OCI-LY7 (cell line): ENCODE measurements at regions not wholly inside any gene's neighbourhood (a gene's known extent, or its start where the extent isn't known, plus 50 kb on each side); places are given as distances from the start of the nearest gene placed in this dataset.

Experiments
- BruUV-seq: library from RNA; stranded (reverse); fragments of 400-500 nt; replicated peaks from 2 replicates; lab custom pipeline; 2021; lab: Mats Ljungman, UMichigan
- CTCF ChIA-PET: fragments of 300-600 bp; sonication (Branson Sonifier 250); formaldehyde crosslinking; loops from one replicate; lab custom pipeline; 2022; ENCODE audit warnings: antibody characterized with exemption; ENCODE audit not compliant: unreplicated experiment; lab: Charles Lee
- POLR2A ChIA-PET: fragments of 300-600 bp; sonication (Branson Sonifier 250); formaldehyde crosslinking; loops from one replicate; lab custom pipeline; 2022; ENCODE audit warnings: antibody characterized with exemption; lab: Charles Lee
- DNase-seq: peaks from one replicate; pipeline ENCODE4 v3.0.0-alpha.2; 2015; ENCODE audit warnings: low spot score
- H2AFZ ChIP-seq: fragments of 200-600 bp; sonication (generic), shearing (Covaris generic); 2 replicates; pipeline ENCODE4 v1.6.1; 2014; ENCODE audit warnings: mild to moderate bottlenecking, antibody characterized with exemption, low read length, moderate library complexity
- H3K27ac ChIP-seq: fragments of 200-600 bp; sonication (generic); 2 replicates; pipeline ENCODE4 v1.5.1; 2014; ENCODE audit warnings: mixed run types, low read depth, mild to moderate bottlenecking, moderate library complexity, low read length, inconsistent platforms; ENCODE audit not compliant: poor library complexity, severe bottlenecking
- H3K36me3 ChIP-seq: fragments of 200-600 bp; sonication (generic); 2 replicates; pipeline ENCODE4 v1.6.1; 2014; ENCODE audit warnings: mild to moderate bottlenecking, antibody characterized with exemption, low read length, moderate library complexity, mixed read lengths; ENCODE audit not compliant: insufficient read depth
- H3K4me1 ChIP-seq: fragments of 200-600 bp; sonication (generic); 2 replicates; pipeline ENCODE4 v1.5.1; 2014; ENCODE audit warnings: mild to moderate bottlenecking, low read length; ENCODE audit not compliant: insufficient read depth, poor library complexity, severe bottlenecking
- H3K4me2 ChIP-seq: fragments of 200-600 bp; sonication (generic); 2 replicates; pipeline ENCODE4 v1.6.1; 2014; ENCODE audit warnings: mild to moderate bottlenecking, low read length
- H3K4me3 ChIP-seq: fragments of 200-600 bp; sonication (generic); 2 replicates; pipeline ENCODE4 v1.5.1; 2014; ENCODE audit warnings: mild to moderate bottlenecking, low read depth, low read length; ENCODE audit not compliant: poor library complexity, severe bottlenecking
- H3K79me2 ChIP-seq: fragments of 200-600 bp; sonication (generic); 2 replicates; pipeline ENCODE4 v1.6.1; 2016; ENCODE audit warnings: low read depth, mild to moderate bottlenecking, low read length, moderate library complexity, mixed read lengths; ENCODE audit not compliant: insufficient read depth
- H3K9me2 ChIP-seq: fragments of 200-600 bp; sonication (generic); 2 replicates; pipeline ENCODE4 v1.6.1; 2016; ENCODE audit warnings: mild to moderate bottlenecking, low read length, mixed read lengths; ENCODE audit not compliant: insufficient read depth
- H3K9me3 ChIP-seq: fragments of 200-600 bp; sonication (generic); 2 replicates; pipeline ENCODE4 v1.6.1; 2014; ENCODE audit warnings: mild to moderate bottlenecking, mixed run types, low read length, mixed read lengths
- H4K20me1 ChIP-seq: fragments of 200-600 bp; sonication (generic); 2 replicates; pipeline ENCODE4 v1.6.1; 2014; ENCODE audit warnings: mild to moderate bottlenecking, antibody characterized with exemption, low read length, moderate library complexity, mixed read lengths; ENCODE audit not compliant: insufficient read depth
- CTCF ChIP-seq: fragments of 200-600 bp; sonication (generic); conservative IDR thresholded peaks from 2 replicates; pipeline ENCODE4 v1.5.1; 2014; ENCODE audit warnings: mild to moderate bottlenecking, antibody characterized with exemption, low read length, moderate library complexity, mixed read lengths
- EZH2phosphoT487 ChIP-seq: fragments of 200-600 bp; sonication (generic); IDR thresholded peaks from 2 replicates; pipeline ENCODE4 v1.6.1; 2018; ENCODE audit warnings: low read depth, borderline replicate concordance, mild to moderate bottlenecking, mixed run types, antibody characterized with exemption, low read length, moderate library complexity, mixed read lengths
- intact Hi-C: fragments of 100-400 bp; cut with micrococcal nuclease; formaldehyde crosslinking; loops from one replicate; pipeline ENCODE4 v1.10.0; 2022; ENCODE audit not compliant: unreplicated experiment

DNA sequence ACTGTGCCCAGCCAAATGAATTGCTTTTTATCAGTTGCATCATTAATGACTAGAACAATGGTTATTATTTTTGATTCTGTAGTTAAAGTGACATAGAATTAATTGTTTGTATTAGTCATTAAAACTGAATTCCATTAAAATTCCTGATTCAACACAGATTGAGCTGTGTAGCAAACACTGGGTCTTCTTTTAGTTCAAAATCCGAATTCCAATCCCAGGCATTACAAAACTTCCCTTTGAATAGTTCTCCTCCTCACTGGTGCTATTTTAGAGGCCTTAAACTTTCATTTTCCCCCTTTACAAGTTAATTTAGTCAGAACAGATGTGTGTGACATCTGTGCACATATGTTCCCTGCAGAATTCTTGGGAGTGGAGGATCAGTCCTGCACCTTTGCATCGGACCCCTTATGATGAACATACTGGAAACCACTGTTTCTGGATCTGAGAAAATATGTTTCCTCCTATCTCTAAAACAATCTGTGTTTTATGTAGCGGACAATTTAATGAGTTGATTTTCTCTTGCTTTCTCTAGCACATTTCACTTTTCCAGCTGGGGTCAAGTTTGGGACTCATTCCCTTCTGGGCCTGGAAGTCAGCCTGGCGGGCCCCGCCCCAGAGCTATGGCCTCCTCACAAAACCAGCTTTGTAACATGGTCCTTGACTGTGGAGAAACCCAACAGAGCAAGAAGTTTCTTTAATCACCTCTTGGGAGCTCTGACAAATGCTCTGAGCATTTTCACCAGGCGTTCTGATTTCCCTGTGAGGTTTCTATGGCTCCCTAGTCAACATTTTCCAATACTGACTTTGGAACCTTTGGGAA lies 87.9 kb upstream of the MAMDC2 start:
- Histone ChIP-seq H3K27ac (no peak overlapping the region), H2AFZ (no peak overlapping the region), H3K4me3 (no peak overlapping the region), H4K20me1 (no peaks in the 10 kb centered on the region), H3K79me2 (no peaks in the 10 kb centered on the region), H3K4me2 (no peak overlapping the region), H3K4me1 (no peaks in the 10 kb centered on the region), H3K9me3 (no peaks in the 10 kb centered on the region), H3K9me2 (no peaks in the 10 kb centered on the region), H3K36me3 (no peaks in the 10 kb centered on the region)
- intact Hi-C loops = no loop called here
- POLR2A ChIA-PET = no interaction called here
- no peak for DNase-seq
- no TSS peak for BruUV-seq
- CTCF ChIA-PET = no interaction called here
- TF ChIP-seq CTCF (no peak), EZH2phosphoT487 (no peak)

DNA sequence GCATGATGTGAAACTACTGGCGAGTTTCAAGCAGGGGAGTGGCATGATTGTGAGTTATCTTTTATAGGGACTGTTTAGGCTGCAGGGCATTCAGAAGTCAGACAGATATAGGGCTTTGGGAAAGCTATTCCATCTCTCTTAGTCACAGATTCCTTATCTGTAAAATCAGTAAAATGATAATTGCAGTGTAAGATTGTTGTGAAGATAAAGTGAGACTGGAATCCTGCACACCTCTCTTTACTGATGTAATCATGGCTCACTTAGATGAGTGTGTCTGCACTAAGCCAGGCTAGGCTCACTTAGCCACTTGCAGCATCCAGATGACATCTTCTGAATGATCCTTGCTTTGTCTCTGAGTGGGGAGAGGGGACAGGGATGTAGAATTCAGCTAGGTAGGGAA lies 81.8 kb upstream of the MAMDC2 start:
- BruUV-seq = no TSS peak
- no peaks in the 10 kb centered on the region for H3K9me3 ChIP-seq
- CTCF ChIA-PET = no interaction called here

More for the DNA sequence above, 81.8 kb upstream of the MAMDC2 start:
- H3K4me1 ChIP-seq = no peaks in the 10 kb centered on the region
- no peak overlapping the region for H2AFZ ChIP-seq
- TF ChIP-seq EZH2phosphoT487 = no peak
- no peak for TF ChIP-seq CTCF
- H3K4me2 ChIP-seq = no peak overlapping the region
- no peaks in the 10 kb centered on the region for H3K79me2 ChIP-seq
- H3K9me2 ChIP-seq = no peaks in the 10 kb centered on the region
- DNase-seq = no peak
- POLR2A ChIA-PET = interaction anchor here (1.0 kb wide), 1 partner anchor 40 kb away, joined by 3 read pairs; no protein-coding TSS in a partner anchor
- intact Hi-C loops = no loop called here
- H3K36me3 ChIP-seq = no peaks in the 10 kb centered on the region
- H3K27ac ChIP-seq = no peak overlapping the region
- no peaks in the 10 kb centered on the region for H4K20me1 ChIP-seq
- H3K4me3 ChIP-seq = no peak overlapping the region
